H9 (cell line): ENCODE measurements at regions not wholly inside any gene's neighbourhood (a gene's known extent, or its start where the extent isn't known, plus 50 kb on each side); places are given as distances from the start of the nearest gene placed in this dataset.

Experiments
- DNase-seq: peaks from one replicate; pipeline ENCODE4 v3.0.0-alpha.2; 2017
- H2AFZ ChIP-seq: one replicate; pipeline ENCODE4 v1.6.1; 2013; ENCODE audit warnings: mild to moderate bottlenecking, low read length, control low read depth, moderate library complexity
- H2AK5ac ChIP-seq: 2 replicates; pipeline ENCODE4 v1.6.1; 2013; ENCODE audit warnings: low read length, control low read depth, mixed read lengths; ENCODE audit not compliant: insufficient read length
- H2BK120ac ChIP-seq: one replicate; pipeline ENCODE4 v1.6.1; 2013; ENCODE audit warnings: low read depth, mild to moderate bottlenecking, low read length, control low read depth, inconsistent platforms; ENCODE audit not compliant: poor library complexity, severe bottlenecking
- H2BK12ac ChIP-seq: 2 replicates; pipeline ENCODE4 v1.6.1; 2013; ENCODE audit warnings: low read length, control low read depth, mixed read lengths, low read depth; ENCODE audit not compliant: insufficient read length
- H2BK15ac ChIP-seq: 2 replicates; pipeline ENCODE4 v1.6.1; 2013; ENCODE audit warnings: low read depth, low read length, control low read depth
- H2BK20ac ChIP-seq: one replicate; pipeline ENCODE4 v1.6.1; 2013; ENCODE audit warnings: low read depth, mild to moderate bottlenecking, low read length, control low read depth, inconsistent platforms; ENCODE audit not compliant: poor library complexity, severe bottlenecking
- H2BK5ac ChIP-seq: 2 replicates; pipeline ENCODE4 v1.6.1; 2013; ENCODE audit warnings: low read length, control low read depth, mixed read lengths; ENCODE audit not compliant: insufficient read length
- H3K14ac ChIP-seq: 2 replicates; pipeline ENCODE4 v1.6.1; 2013; ENCODE audit warnings: low read length, control low read depth; ENCODE audit not compliant: insufficient read depth
- H3K18ac ChIP-seq: 2 replicates; pipeline ENCODE4 v1.6.1; 2013; ENCODE audit warnings: low read depth, mild to moderate bottlenecking, mixed read lengths, low read length, control low read depth; ENCODE audit not compliant: insufficient read length
- H3K23ac ChIP-seq: 2 replicates; pipeline ENCODE4 v1.6.1; 2013; ENCODE audit warnings: low read length, control low read depth, mixed read lengths, low read depth; ENCODE audit not compliant: insufficient read length
- H3K23me2 ChIP-seq: 2 replicates; pipeline ENCODE4 v1.6.1; 2013; ENCODE audit warnings: low read depth, mild to moderate bottlenecking, mixed read lengths, low read length, control low read depth; ENCODE audit not compliant: insufficient read length, poor library complexity, severe bottlenecking
- H3K27ac ChIP-seq: 2 replicates; pipeline ENCODE4 v1.5.1; 2013; ENCODE audit warnings: low read length, control low read depth, mixed read lengths, low read depth; ENCODE audit not compliant: insufficient read length
- H3K27me3 ChIP-seq: 2 replicates; pipeline ENCODE4 v1.6.1; 2013; ENCODE audit warnings: low read length, control low read depth, inconsistent platforms; ENCODE audit not compliant: insufficient read depth
- H3K4ac ChIP-seq: 2 replicates; pipeline ENCODE4 v1.6.1; 2013; ENCODE audit warnings: low read depth, mild to moderate bottlenecking, control low read depth, inconsistent platforms, low read length, moderate library complexity
- H3K4me1 ChIP-seq: 2 replicates; pipeline ENCODE4 v1.6.1; 2013; ENCODE audit warnings: low read length, control low read depth, inconsistent platforms; ENCODE audit not compliant: insufficient read depth
- H3K4me2 ChIP-seq: 2 replicates; pipeline ENCODE4 v1.6.1; 2013; ENCODE audit warnings: low read length, control low read depth, mixed read lengths; ENCODE audit not compliant: insufficient read length, insufficient read depth
- H3K56ac ChIP-seq: 2 replicates; pipeline ENCODE4 v1.6.1; 2013; ENCODE audit warnings: low read depth, mild to moderate bottlenecking, mixed read lengths, low read length, control low read depth; ENCODE audit not compliant: insufficient read length
- H3K79me1 ChIP-seq: 2 replicates; pipeline ENCODE4 v1.6.1; 2013; ENCODE audit warnings: low read depth, mild to moderate bottlenecking, moderate library complexity, low read length, control low read depth, inconsistent platforms; ENCODE audit not compliant: insufficient read depth, poor library complexity, severe bottlenecking
- H3K79me2 ChIP-seq: 2 replicates; pipeline ENCODE4 v1.6.1; 2013; ENCODE audit warnings: low read length, control low read depth, inconsistent platforms; ENCODE audit not compliant: insufficient read depth
- H3K9ac ChIP-seq: 2 replicates; pipeline ENCODE4 v1.6.1; 2013; ENCODE audit warnings: low read length, control low read depth, mixed read lengths; ENCODE audit not compliant: insufficient read length; ENCODE audit errors: extremely low read depth
- H3K9me3 ChIP-seq: one replicate; pipeline ENCODE4 v1.6.1; 2013; ENCODE audit warnings: low read depth, low read length, inconsistent platforms; ENCODE audit not compliant: control insufficient read depth
- H3T11ph ChIP-seq: one replicate; pipeline ENCODE4 v1.6.1; 2013; ENCODE audit warnings: mild to moderate bottlenecking, low read length, control low read depth, inconsistent platforms
- H4K20me1 ChIP-seq: one replicate; pipeline ENCODE4 v1.6.1; 2013; ENCODE audit not compliant: control insufficient read depth, insufficient read length, insufficient read depth
- H4K5ac ChIP-seq: 2 replicates; pipeline ENCODE4 v1.6.1; 2013; ENCODE audit warnings: low read depth, mild to moderate bottlenecking, mixed read lengths, low read length, control low read depth; ENCODE audit not compliant: insufficient read length
- H4K8ac ChIP-seq: replicated peaks from 2 replicates; pipeline ENCODE4 v1.6.1; 2013; ENCODE audit warnings: low read length, control low read depth, mixed read lengths, low read depth; ENCODE audit not compliant: insufficient read length
- H4K91ac ChIP-seq: 2 replicates; pipeline ENCODE4 v1.6.1; 2013; ENCODE audit warnings: low read depth, mild to moderate bottlenecking, moderate library complexity, mixed read lengths, low read length, control low read depth; ENCODE audit not compliant: insufficient read length
- H3K27ac Mint-ChIP-seq, 3 experiments: 2 replicates in 2 of 3; 3 replicates in 1 of 3; pipeline ENCODE4 v1.8.0; 2020 to 2021; ENCODE audit warnings: mixed read lengths in 3 of 3, mild to moderate bottlenecking in 1 of 3, moderate library complexity in 1 of 3
- H3K27me3 Mint-ChIP-seq: 2 replicates; pipeline ENCODE4 v1.8.0; 2021; ENCODE audit warnings: low read depth, mild to moderate bottlenecking, moderate library complexity, mixed read lengths
- H3K36me3 Mint-ChIP-seq, 3 experiments: 2 replicates in 2 of 3; 3 replicates in 1 of 3; pipeline ENCODE4 v1.8.0; 2020 to 2021; ENCODE audit warnings: low read depth in 3 of 3, mixed read lengths in 3 of 3; ENCODE audit not compliant: insufficient read depth in 1 of 3
- H3K4me1 Mint-ChIP-seq, 2 experiments: 2 replicates each; pipeline ENCODE4 v1.8.0; 2020; ENCODE audit warnings: mixed read lengths in 2 of 2
- H3K4me3 Mint-ChIP-seq, 2 experiments: 2 replicates in 1 of 2; 3 replicates in 1 of 2; pipeline ENCODE4 v1.8.0; 2020 to 2021; ENCODE audit warnings: mild to moderate bottlenecking in 2 of 2, mixed read lengths in 2 of 2, moderate library complexity in 1 of 2
- H3K9me3 Mint-ChIP-seq, 2 experiments: 2 replicates in 1 of 2; 3 replicates in 1 of 2; pipeline ENCODE4 v1.8.0; 2020; ENCODE audit warnings: mild to moderate bottlenecking in 2 of 2, mixed read lengths in 2 of 2, moderate library complexity in 1 of 2
- CTCF ChIP-seq: fragments of 200-600 bp; sonication (generic); conservative IDR thresholded peaks from 3 replicates; pipeline ENCODE4 v1.8.0; 2021; ENCODE audit warnings: antibody characterized with exemption, mild to moderate bottlenecking
- WGBS: extraction: QIAGEN DNeasy Blood & Tissue Kit; methylation state at CpG from one replicate; pipeline ENCODE4 v1.1.7; 2013; ENCODE audit warnings: missing lambda C conversion rate, low lambda C conversion rate, mixed read lengths; ENCODE audit not compliant: insufficient read length; ENCODE audit errors: extremely low coverage; 5-methylcytosine and 5-hydroxymethylcytosine counted together

DNA sequence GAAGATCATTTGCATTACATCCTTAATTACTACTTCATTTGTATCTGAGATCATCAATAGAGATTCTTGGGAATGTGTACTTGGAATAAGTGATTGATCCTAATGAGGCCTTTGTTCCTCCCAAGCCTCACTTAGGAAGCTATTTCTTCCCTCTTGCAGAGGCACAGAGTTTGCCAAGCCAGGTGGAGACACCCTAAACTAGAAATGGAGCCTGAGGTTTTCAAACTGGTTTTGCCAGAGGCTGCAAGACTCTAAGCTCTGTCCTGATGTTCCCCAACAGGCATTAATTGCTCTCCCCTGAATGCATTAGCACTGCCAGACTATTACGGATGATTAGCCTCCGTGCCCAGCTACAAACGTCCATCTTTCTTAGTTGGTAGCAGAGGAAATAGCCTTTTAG, 125.2 kb upstream of the LGALSL start:
- Histone ChIP-seq H2AFZ (no peak overlapping the region), H3K56ac (no peak overlapping the region), H3T11ph (no peak overlapping the region), H3K4me2 (no peak overlapping the region), H3K18ac (no peak overlapping the region), H3K23me2 (no peaks in the 10 kb centered on the region), H3K27ac (no peak overlapping the region), H3K23ac (no peak overlapping the region), H3K4me1 (peaks cover 9% of the 10 kb centered on the region; the same call in 1 of the 2 replicates), H2BK5ac (no peak overlapping the region), H3K9me3 (no peaks in the 10 kb centered on the region), H3K79me1 (no peaks in the 10 kb centered on the region), H3K79me2 (no peaks in the 10 kb centered on the region), H4K20me1 (no peaks in the 10 kb centered on the region), H3K4ac (no peak overlapping the region), H3K27me3 (no peaks in the 10 kb centered on the region), H3K14ac (no peak overlapping the region), H2BK15ac (no peak overlapping the region), H2AK5ac (no peak overlapping the region), H4K91ac (no peak overlapping the region), H4K5ac (no peak overlapping the region), H3K9ac (no peak overlapping the region), H2BK12ac (no peak overlapping the region), H2BK20ac (no peak overlapping the region), H4K8ac (no peak overlapping the region), H2BK120ac (no peak overlapping the region)
- Mint-ChIP-seq H3K27me3 (peaks cover 2% of the 10 kb centered on the region), H3K36me3 (no peaks in the 10 kb centered on the region), H3K4me3 (no peak overlapping the region; a peak in 1 of 5 replicates), H3K9me3 (no peaks in the 10 kb centered on the region), H3K27ac (no peak overlapping the region), H3K4me1 (peaks cover 51 to 63% of the 10 kb centered on the region in 2 experiments)
- no CpG with 5 or more reads among the region's 3 CpGs for WGBS
- no peak for DNase-seq
- TF ChIP-seq CTCF: no peak
